Central memory CD4-positive, alpha-beta T cell (primary cell): ENCODE measurements at regions not wholly inside any gene's neighbourhood (a gene's known extent, or its start where the extent isn't known, plus 50 kb on each side); places are given as distances from the start of the nearest gene placed in this dataset.
"Not testable (repeated sequence)": the region's sequence is repeated elsewhere in the genome, so short reads cannot be mapped to it uniquely, and the experiment has no call there.

Experiments used
- DNase-seq: peaks from one replicate; pipeline ENCODE4 v3.0.0; 2022

DNA sequence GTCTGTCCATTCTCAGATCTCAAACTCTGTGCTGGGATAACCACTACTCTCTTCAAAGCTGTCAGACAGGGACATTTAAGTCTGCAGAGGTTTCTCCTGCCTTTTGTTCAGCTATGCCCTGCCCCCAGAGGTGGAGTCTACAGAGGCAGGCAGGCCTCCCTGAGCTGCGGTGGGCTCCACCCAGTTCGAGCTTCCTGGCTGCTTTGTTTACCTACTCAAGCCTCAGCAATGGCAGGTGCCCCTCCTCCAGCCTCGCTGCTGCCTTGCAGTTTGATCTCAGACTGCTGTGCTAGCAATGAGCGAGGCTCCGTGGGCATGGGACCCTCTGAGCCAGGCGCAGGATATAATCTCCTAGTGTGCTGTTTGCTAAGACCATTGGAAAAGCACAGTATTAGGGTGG, 53.1 kb upstream of the HUNK start:
- DNase-seq, result not testable (repeated sequence)

DNA sequence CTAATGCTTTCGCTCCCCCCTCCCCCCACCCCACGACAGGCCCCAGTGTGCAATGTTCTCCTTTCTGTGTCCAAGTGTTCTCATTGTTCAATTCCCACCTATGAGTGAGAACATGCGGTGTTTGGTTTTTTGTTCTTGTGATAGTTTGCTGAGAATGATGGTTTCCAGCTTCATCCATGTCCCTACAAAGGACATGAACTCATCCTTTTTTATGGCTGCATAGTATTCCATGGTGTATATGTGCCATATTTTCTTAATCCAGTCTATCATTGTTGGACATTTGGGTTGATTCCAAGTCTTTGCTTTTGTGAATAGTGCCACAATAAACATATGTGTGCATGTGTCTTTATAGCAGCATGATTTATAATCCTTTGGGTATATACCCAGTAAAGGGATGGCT, 58.5 kb upstream of the HUNK start:
- not testable (repeated sequence) for DNase-seq

DNA sequence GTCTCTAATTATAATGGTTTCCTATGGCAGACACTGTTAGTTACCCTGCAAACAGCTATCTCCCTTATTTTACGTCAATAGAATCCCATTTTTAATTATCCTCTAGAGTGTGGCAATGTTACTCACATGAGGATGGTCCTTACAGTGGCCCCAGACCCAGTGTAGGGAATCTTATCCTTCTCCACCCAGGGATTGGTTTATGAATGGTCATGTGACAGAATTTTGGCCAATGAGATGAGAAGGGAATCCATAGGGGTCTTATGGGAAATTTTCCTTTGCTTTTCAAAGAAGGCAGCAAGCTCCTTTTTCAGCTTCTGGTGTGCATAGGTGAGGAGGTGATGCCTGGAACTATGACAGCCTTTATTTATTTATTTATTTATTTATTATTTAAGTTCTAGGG, 59.0 kb upstream of the HUNK start:
- no peak for DNase-seq

DNA sequence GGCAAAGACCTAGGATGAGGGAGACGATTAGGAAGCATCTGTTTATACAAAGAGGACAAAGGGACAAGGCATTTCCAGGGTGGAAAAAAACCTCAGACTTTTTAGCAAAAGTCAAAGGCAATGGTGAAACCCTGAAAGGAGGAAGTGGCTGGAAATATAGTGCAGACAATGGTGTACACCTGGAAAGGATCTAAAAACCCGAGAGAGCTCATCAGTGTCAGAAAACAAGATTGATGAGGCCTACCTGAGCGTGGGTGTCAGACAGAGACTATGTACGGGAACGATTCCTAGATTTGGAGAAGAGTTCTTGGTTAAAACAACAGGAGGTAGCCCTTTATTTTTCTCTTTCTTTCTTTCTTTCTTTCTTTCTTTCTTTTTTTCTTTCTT, 68.8 kb upstream of the HUNK start:
- DNase-seq, result no peak

DNA sequence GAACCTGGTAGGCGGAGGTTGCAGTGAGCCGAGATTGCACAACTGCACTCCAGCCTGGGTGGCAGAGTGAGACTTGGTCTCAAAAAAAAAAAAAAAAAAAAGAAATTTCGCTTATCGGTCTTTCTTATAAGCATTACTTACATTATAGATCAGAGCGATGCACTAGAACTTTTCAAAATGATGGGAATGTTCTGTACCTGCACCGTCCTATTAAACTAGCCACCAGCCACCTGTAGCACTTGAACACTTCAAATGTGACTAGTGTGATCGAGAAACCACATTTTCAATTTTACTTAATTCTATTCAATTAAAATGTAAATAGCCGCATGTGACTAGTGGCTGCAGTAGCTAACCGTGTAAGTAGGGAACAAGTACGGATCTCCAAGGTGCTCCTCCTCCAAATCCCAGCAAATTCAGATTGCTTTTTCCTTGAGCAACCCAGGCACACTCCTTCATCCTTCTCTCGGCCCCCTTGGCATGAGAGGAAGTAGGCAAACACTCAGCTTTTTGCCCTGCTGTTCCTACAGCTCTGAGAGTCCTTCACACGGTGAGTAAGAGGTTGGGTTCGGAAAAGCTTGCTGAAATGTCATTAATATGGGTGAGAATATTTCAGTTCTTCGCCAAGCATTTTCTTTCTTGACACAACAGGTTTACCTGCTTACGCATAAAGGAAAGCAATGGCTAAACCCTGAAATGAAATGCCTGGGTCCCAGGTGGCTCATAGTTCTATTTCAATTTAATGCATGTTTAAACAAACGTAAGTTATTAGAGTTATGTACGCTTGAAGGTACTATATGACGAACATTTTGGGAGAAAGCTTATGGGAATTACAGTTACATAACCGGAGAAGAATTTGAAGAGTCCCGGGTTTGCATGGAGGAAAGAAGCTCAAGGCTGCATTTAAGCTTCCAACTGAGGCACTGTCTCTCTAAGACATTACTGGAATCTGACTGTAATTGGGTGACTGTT, 69.5 kb upstream of the HUNK start:
- no peak for DNase-seq

DNA sequence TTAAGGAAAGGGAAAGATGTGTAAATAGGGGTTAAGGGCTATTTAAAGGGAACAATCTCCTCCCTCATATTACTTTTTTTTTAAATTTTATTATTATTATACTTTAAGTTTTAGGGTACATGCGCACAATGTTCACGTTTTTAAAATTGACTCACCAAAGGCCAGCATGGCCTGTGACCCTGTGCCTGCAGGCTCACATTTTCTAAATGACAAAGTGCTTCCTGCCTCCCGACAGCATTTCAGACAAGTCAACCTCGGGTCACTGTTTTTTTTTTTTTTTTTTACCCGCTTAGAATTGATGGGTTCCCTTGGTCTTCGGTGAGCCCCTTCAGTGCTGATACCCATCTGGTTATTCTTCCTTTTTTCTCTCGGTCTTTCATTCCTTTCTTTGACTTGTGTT, 70.4 kb upstream of the SCAF4 start:
- DNase-seq, result no peak

DNA sequence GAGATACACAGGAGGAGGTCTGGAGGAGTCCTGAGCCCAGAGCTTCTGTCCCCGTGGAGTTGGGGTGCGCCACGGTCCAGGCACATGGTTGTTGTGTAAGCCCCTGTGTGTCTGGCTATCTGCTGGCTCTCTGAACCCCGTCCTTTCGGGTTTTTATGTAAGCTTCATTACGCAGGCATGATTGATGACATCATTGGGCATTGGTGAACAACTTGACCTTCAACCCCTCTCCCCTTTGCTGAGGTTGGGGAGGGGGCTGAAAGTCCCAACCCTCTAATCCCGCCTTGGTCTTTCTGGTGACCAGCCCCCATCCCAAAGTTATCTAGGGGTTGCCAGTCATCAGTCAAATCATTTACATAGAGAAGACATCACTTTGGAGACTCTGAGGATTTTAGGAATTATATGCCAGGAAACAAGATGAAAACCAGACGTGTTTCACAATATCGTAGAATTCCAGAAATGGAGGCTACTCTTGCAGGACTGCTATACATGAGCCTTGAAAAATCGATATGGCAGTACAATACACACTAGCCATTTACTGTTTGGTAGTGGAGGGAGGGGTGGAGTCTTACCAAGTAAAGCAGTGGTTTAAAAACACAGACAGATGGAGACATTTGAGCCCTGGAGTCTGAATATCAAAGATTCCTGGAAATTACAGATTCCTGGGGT, 69.8 kb upstream of the SCAF4 start:
- no peak for DNase-seq

DNA sequence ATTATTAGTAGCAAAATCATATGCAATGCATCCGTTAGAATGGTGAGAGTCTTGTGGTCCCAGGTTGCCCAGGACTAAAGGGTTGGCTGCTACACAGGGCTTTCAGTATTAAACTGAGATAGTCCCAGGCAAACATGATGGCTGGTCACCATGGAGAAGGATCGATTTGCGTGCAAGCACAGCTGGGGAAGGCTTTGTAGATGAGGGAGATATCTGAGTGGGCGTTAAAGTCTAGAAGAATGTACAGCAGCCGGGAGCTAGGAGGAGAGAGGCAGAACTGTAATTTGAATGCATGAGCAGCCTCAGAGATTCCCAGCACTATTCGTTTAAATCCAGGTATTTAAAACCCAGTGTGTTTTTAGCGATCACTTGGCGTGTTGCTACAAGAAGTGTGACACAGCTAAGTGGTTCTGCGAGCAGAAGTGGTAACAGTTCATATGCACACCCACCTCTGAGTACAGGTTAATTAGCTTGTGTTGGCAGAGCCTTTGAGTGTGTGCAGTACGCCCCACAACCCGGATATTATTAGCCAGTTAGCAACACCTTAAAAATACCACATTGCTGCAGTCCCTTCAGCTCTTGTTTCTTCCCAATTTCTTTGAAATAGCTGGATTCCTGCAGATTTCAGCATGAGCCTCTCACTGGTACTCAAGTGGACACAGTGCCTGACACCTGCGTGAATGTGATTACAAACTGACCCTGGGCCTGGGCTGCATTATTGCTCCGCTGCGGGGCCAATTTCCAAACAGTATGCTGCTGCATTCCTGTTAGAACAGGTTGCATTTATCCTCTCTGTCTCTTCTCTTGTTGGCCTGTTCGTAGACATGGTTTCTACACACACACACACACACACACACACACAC, 67.2 kb upstream of the SCAF4 start:
- no peak for DNase-seq

DNA sequence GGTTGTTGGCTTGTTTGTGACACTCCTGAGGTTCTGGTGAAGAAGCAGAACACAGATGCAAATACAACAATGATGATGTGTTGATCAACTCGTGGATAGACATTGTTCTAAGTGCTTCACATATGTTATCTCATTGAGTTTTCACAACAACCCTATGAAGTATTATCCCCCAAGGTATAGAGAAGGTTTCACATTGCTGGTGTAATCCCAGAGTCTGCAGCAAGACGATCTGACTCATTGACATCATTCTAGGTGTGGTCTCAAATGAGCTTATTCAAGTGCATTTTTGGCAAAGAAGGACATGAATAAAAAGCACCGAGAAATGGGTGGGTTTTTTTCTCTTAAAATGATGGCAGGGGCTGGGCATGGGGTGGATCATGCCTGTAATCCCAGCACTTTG, 64.1 kb upstream of the SCAF4 start:
- DNase-seq, result no peak

DNA sequence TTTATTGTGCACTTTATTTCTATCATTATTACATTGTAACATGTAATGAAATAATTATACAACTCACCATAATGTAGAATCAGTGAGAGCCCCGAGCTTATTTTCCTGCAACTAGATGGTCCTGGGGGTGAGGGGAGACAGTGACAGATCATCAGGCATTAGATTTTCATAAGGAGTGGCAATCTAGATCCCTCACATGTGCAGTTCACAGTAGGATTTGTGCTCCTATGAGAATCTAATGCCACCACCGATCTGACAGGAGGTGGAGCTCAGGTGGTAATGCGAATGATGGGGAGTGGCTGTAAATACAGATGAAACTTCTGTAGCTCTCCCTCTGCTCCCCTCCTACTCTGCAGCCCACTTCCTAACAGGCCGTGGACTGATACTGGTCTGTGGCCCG, 58.5 kb upstream of the SCAF4 start:
- DNase-seq, result not testable (repeated sequence)

DNA sequence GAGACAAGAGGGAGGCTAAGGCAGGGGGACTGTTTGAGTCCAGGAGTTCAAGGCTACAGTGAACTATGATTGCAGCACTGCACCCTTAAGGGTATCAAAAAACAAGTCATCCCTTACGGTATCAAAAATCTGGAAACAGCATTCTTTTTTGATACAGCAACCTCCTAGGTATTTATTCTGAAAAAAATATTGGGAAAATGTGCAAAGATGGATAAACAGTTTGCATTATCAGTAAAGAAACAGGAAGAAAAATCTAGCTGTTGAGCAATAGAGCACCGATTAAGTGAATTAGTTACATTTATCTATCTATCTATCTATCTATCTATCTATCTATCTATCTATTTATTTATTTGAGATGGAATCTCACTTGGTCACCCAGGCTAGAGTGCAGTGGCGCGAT, 56.7 kb upstream of the SCAF4 start:
- no peak for DNase-seq

DNA sequence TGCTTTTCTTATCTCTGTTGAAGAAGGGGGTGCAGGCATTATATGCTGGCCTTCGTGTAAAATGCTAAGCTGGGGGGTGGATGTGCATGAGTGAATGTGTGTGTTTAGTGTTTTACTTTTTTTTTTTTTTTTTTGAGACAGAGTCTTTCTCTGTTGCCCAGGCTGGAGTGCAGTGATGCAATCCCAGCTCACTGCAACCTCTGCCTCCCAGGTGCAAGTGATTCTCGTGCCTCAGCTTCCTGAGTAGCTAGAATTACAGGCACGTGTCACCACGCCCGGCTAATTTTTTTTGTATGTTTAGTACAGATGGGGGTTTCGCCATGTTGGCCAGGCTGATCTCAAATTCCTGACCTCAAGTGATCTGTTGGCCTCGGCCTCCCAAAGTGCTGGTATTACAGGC, 55.8 kb upstream of the SCAF4 start:
- DNase-seq, result not testable (repeated sequence)

DNA sequence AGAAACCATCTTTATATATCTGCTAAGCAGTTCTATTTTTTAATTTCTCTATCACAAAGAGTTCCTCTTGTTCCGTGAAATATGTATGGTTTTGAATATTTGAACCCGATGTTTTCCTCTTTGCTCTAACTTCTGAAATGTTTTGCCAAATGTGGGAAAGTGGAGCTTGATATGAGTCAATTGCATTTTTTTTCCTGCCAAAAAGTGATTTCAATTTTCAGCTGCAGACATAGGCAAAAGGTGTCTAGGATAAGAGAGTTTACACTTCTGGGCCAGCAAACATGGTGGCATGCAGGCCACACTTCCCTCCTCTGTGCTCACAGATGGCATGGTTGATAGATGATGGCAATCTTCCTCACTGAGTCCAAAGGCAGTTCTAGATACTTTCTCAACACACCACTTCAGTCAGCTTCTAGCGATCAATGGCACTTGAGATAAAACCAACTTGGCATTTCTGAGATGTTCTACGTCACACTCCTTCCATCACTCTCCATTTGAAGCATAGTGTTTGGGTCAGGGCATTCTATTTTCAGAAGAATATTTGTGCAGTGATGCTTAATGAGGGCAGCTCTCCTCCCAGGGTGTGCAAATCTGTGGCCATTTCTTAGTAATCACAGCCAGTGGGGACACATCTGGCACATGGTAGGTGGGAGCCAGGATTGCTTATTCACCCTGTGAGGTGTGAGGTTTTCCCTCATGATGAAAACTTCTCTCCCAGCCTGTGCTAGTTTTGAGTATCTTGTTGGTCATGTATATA, 54.4 kb upstream of the SCAF4 start:
- DNase-seq, result no peak

DNA sequence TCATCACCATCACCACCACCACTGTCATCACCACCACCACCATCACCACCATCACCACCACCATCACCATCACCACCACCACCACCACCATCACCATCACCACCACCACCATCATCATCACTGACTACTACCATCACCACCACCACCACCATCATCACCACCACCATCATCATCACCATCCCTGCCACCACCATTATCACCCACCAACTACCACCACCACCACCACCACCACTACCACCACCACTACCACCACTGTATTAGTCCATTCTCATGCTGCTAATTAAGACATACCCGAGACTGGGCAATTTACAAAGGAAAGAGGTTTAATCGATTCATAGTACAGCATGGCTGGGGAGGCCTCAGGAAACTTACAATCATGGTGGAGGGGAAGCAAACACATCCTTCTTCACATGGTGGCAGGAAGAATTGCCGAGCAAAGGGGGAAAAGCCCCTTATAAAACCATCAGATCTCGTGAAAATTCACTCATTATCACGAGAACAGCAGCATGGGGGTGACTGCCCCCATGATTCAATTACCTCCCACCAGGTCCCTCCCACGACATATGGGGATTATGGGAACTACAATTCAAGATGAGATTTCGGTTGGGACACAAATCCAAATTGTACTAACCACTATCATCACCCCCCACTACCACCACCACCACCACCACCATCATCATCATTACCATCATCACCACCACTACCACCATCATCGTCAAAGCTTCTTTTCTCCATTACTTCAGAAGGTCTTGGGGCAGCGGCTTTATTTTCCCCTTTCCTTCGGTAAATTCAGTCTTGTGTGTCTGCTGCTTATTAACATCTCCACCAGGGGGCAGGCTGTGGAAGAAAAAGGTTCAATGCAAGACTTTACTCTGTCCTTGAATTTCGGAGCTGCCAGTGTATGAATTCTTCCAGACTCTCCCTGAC, 53.6 kb upstream of the SCAF4 start:
- peak; percentile 12 for DNase-seq

DNA sequence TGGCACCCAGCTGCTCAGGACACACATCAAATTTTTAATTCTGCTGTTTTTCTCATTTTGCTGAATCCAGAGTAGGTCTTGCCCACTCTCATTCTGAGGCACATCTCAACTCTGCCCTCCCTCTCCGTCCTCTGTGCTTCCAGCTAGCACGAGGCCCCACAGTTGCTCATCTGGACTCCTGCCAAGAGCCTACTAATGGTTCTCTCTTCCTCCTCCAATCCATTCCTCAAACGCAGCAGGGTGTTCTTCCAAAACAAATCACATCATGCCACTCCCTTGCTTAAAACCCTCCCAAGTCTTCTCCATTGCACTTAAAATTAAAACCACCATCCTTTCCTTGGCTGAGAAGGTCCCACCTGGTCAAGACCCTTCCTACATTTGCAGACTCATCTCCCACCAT, 49.8 kb upstream of the SCAF4 start:
- no peak for DNase-seq
